ENCODE measurements at regions not wholly inside any gene's neighbourhood (a gene's known extent, or its start where the extent isn't known, plus 50 kb on each side); places are given as distances from the start of the nearest gene placed in this dataset.
"Not testable (repeated sequence)": the region's sequence is repeated elsewhere in the genome, so short reads cannot be mapped to it uniquely, and the experiment has no call there.

- H3K27me3 ChIP-seq (ENCODE audit: insufficient read depth, poor library complexity, severe bottlenecking): no peaks in the 10 kb centered on the region
- DNase-seq (ENCODE audit: low read depth in 1 of 2, low spot score in 1 of 2): no peak
- TF ChIP-seq SPI1 (IDR thresholded peaks at IDR 0.05; ENCODE audit: borderline replicate concordance, low read depth) (no peak), CTCF (IDR thresholded peaks at IDR 0.05; ENCODE audit: insufficient read depth, low read length) (no peak), POLR2AphosphoS5 (IDR thresholded peaks at IDR 0.05; ENCODE audit: low read depth) (no peak), GABPA (IDR thresholded peaks at IDR 0.05; ENCODE audit: low read depth) (no peak)
- TF ChIP-seq, protein P1, sequence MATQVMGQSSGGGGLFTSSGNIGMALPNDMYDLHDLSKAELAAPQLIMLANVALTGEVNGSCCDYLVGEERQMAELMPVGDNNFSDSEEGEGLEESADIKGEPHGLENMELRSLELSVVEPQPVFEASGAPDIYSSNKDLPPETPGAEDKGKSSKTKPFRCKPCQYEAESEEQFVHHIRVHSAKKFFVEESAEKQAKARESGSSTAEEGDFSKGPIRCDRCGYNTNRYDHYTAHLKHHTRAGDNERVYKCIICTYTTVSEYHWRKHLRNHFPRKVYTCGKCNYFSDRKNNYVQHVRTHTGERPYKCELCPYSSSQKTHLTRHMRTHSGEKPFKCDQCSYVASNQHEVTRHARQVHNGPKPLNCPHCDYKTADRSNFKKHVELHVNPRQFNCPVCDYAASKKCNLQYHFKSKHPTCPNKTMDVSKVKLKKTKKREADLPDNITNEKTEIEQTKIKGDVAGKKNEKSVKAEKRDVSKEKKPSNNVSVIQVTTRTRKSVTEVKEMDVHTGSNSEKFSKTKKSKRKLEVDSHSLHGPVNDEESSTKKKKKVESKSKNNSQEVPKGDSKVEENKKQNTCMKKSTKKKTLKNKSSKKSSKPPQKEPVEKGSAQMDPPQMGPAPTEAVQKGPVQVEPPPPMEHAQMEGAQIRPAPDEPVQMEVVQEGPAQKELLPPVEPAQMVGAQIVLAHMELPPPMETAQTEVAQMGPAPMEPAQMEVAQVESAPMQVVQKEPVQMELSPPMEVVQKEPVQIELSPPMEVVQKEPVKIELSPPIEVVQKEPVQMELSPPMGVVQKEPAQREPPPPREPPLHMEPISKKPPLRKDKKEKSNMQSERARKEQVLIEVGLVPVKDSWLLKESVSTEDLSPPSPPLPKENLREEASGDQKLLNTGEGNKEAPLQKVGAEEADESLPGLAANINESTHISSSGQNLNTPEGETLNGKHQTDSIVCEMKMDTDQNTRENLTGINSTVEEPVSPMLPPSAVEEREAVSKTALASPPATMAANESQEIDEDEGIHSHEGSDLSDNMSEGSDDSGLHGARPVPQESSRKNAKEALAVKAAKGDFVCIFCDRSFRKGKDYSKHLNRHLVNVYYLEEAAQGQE (IDR thresholded peaks at IDR 0.05; ENCODE audit: insufficient replicate concordance, low read depth): no peak
- no peak overlapping the region for H3K4me3 ChIP-seq (replicated peaks; ENCODE audit: insufficient read depth, low read length)
- no peak overlapping the region for H3K27ac ChIP-seq (replicated peaks)
These were observed 227.9 kb downstream of the GATA3 start for GRCh38 chr10:8282340-8282739.

- no peak for TF ChIP-seq GABPA (IDR thresholded peaks at IDR 0.05; ENCODE audit: low read depth)
- no peak for TF ChIP-seq POLR2AphosphoS5 (IDR thresholded peaks at IDR 0.05; ENCODE audit: low read depth)
- TF ChIP-seq SPI1 (IDR thresholded peaks at IDR 0.05; ENCODE audit: borderline replicate concordance, low read depth): no peak
- TF ChIP-seq CTCF (IDR thresholded peaks at IDR 0.05; ENCODE audit: insufficient read depth, low read length): no peak
- TF ChIP-seq, protein P1 (IDR thresholded peaks at IDR 0.05; ENCODE audit: insufficient replicate concordance, low read depth): no peak
- no peak for DNase-seq (ENCODE audit: low read depth in 1 of 2, low spot score in 1 of 2)
- H3K27ac ChIP-seq (replicated peaks): no peak overlapping the region
- no peak overlapping the region for H3K4me3 ChIP-seq (replicated peaks; ENCODE audit: insufficient read depth, low read length)
- H3K27me3 ChIP-seq (ENCODE audit: insufficient read depth, poor library complexity, severe bottlenecking): no peaks in the 10 kb centered on the region
These were observed 228.8 kb downstream of the GATA3 start for GRCh38 chr10:8283166-8283905.

DNA sequence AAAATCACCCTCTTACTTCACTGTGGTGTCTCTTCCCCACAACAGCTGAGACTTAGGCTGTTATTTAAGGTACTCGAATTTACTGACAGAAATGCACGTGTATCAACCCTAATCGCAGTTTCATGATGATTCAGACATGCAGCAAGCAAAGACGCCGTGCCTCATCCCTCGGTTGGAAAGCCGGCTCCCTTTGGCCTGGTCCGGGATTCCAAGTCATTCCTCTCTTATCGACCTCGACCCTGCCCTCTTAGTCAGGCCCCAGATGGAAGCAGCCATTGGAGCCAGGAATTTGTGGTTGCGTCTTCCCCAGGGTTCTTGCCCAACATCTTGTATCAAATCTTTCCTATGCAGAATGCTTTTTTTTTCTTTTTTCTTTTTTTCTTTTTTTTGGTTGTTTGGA, 229.5 kb downstream of the GATA3 start:
- no peak overlapping the region for H3K4me3 ChIP-seq (replicated peaks; ENCODE audit: insufficient read depth, low read length)
- H3K27me3 ChIP-seq (ENCODE audit: insufficient read depth, poor library complexity, severe bottlenecking): no peaks in the 10 kb centered on the region
- no peak for DNase-seq (ENCODE audit: low read depth in 1 of 2, low spot score in 1 of 2)
- H3K27ac ChIP-seq (replicated peaks): no peak overlapping the region
- TF ChIP-seq POLR2AphosphoS5 (IDR thresholded peaks at IDR 0.05; ENCODE audit: low read depth) (no peak), SPI1 (IDR thresholded peaks at IDR 0.05; ENCODE audit: borderline replicate concordance, low read depth) (no peak), CTCF (IDR thresholded peaks at IDR 0.05; ENCODE audit: insufficient read depth, low read length) (no peak), GABPA (IDR thresholded peaks at IDR 0.05; ENCODE audit: low read depth) (no peak)
- TF ChIP-seq, protein P1 (IDR thresholded peaks at IDR 0.05; ENCODE audit: insufficient replicate concordance, low read depth): no peak

- not testable (repeated sequence) for H3K27ac ChIP-seq (replicated peaks); H3K4me3 ChIP-seq (replicated peaks; ENCODE audit: insufficient read depth, low read length); H3K27me3 ChIP-seq (ENCODE audit: insufficient read depth, poor library complexity, severe bottlenecking); DNase-seq (ENCODE audit: low read depth in 1 of 2, low spot score in 1 of 2)
These were observed 231.5 kb downstream of the GATA3 start for GRCh38 chr10:8285970-8286369.

Measured in HL-60 (cell line).